HepG2 (cell line): ENCODE measurements at regions not wholly inside any gene's neighbourhood (a gene's known extent, or its start where the extent isn't known, plus 50 kb on each side); places are given as distances from the start of the nearest gene placed in this dataset.

ENCODE experiments used
- ATAC-seq: fragments of 200-7000 bp; cut with Tn5 transposase; 3 replicates; pipeline ENCODE4 v1.9.1; 2020; ENCODE audit warnings: mild to moderate bottlenecking, moderate library complexity
- BruUV-seq: library from RNA; stranded (reverse); fragments of 400-500 nt; replicated peaks from 2 replicates; lab custom pipeline; 2021; lab: Mats Ljungman, UMichigan
- CTCF ChIA-PET: fragments of 300-600 bp; formaldehyde crosslinking; extraction: SDS; loops from one replicate; lab custom pipeline; 2021; ENCODE audit warnings: low total read pairs, inconsistent platforms, low intra/inter-chr PET ratio; lab: Yijun Ruan, JAX
- POLR2A ChIA-PET: fragments of 350-600 bp; sonication (Branson Sonifier 250); formaldehyde crosslinking; loops from one replicate; lab custom pipeline; 2020; ENCODE audit warnings: antibody characterized with exemption, inconsistent platforms; lab: Yijun Ruan, JAX
- DNase-seq: peaks from one replicate; pipeline ENCODE4 v3.0.0-alpha.2; 2015; ENCODE audit warnings: low spot score
- FAIRE-seq: peaks from 3 replicates; lab custom pipeline; 2011; peaks lifted over from hg19 to GRCh38; lab: Jason Lieb, UNC
- H2AFZ ChIP-seq: one replicate; pipeline ENCODE4 v1.6.1; 2011; ENCODE audit warnings: low read length, inconsistent platforms
- H3K27ac ChIP-seq: fragments of 300-600 bp; 3 replicates; pipeline ENCODE4 v1.8.0; 2011; ENCODE audit warnings: mixed run types, mild to moderate bottlenecking, mixed read lengths, low read length, inconsistent platforms; ENCODE audit not compliant: insufficient read depth; ENCODE audit errors: extremely low read length
- H3K27me3 ChIP-seq, 2 experiments: fragments of 200-600 bp in 1 of 2; 2 replicates in 1 of 2; 3 replicates in 1 of 2; pipeline versions ENCODE4 v1.6.0 to v1.8.0; 2011; ENCODE audit warnings: low read length in 2 of 2, mild to moderate bottlenecking in 2 of 2, moderate library complexity in 2 of 2, inconsistent platforms in 1 of 2; ENCODE audit not compliant: insufficient read depth in 2 of 2, control insufficient read depth in 1 of 2
- H3K36me3 ChIP-seq, 2 experiments: fragments of 200-600 bp in 1 of 2; replicated peaks in 1 of 2; 2 replicates in 1 of 2; 3 replicates in 1 of 2; pipeline versions ENCODE4 v1.5.1 to v1.8.0; 2011; ENCODE audit warnings: low read length in 2 of 2, inconsistent platforms in 1 of 2; ENCODE audit not compliant: insufficient read depth in 2 of 2, control insufficient read depth in 1 of 2
- H3K4me1 ChIP-seq: 2 replicates; pipeline ENCODE4 v1.5.1; 2012; ENCODE audit warnings: low read length, inconsistent platforms; ENCODE audit not compliant: insufficient read depth
- H3K4me2 ChIP-seq: 2 replicates; pipeline ENCODE4 v1.6.0; 2011; ENCODE audit warnings: low read depth, low read length, inconsistent platforms
- H3K4me3 ChIP-seq, 3 experiments: fragments of 200-600 bp in 1 of 3; sonication (generic), shearing (Covaris generic) in 1 of 3; replicated peaks in 1 of 3; 2 replicates each; pipeline ENCODE4 v1.5.1; 2011 to 2016; ENCODE audit warnings: low read length in 3 of 3, inconsistent platforms in 2 of 3, low read depth in 2 of 3, mild to moderate bottlenecking in 2 of 3, control low read depth in 1 of 3, mixed read lengths in 1 of 3; ENCODE audit not compliant: insufficient read depth in 1 of 3
- H3K79me2 ChIP-seq: one replicate; pipeline ENCODE4 v1.6.1; 2011; ENCODE audit warnings: low read length, inconsistent platforms; ENCODE audit not compliant: insufficient read depth
- H3K9ac ChIP-seq: 2 replicates; pipeline ENCODE4 v1.6.0; 2011; ENCODE audit warnings: mild to moderate bottlenecking, low read depth, low read length, inconsistent platforms; ENCODE audit not compliant: insufficient read depth
- H3K9me3 ChIP-seq: 2 replicates; pipeline ENCODE4 v1.5.1; 2012; ENCODE audit warnings: mild to moderate bottlenecking, low read length
- H4K20me1 ChIP-seq: 2 replicates; pipeline ENCODE4 v1.6.0; 2011; ENCODE audit warnings: inconsistent platforms, mild to moderate bottlenecking, low read length, moderate library complexity; ENCODE audit not compliant: insufficient read depth
- WGBS: methylation state at CpG from one replicate; pipeline ENCODE4 v1.1.6; 2017; ENCODE audit warnings: low lambda C conversion rate; 5-methylcytosine and 5-hydroxymethylcytosine counted together
- in situ Hi-C: cut with HindIII; loops from 2 replicates; pipeline ENCODE4 v1.10.0; 2017; ENCODE audit warnings: low pct_unique_long_range_greater_than_20kb; ENCODE audit not compliant: extremely low pct_ligation_motif_present
- intact Hi-C: fragments of 100-400 bp; cut with micrococcal nuclease; formaldehyde crosslinking; loops from one replicate; pipeline ENCODE4 v1.10.0; 2022; ENCODE audit not compliant: unreplicated experiment
- TF ChIP-seq, protein P1 (sequence below): sonication (generic); formaldehyde crosslinking; IDR thresholded peaks from 2 replicates; pipeline ENCODE4 v1.4.0; 2020; ENCODE audit warnings: mild to moderate bottlenecking, missing genetic modification reagents, borderline replicate concordance

DNA sequence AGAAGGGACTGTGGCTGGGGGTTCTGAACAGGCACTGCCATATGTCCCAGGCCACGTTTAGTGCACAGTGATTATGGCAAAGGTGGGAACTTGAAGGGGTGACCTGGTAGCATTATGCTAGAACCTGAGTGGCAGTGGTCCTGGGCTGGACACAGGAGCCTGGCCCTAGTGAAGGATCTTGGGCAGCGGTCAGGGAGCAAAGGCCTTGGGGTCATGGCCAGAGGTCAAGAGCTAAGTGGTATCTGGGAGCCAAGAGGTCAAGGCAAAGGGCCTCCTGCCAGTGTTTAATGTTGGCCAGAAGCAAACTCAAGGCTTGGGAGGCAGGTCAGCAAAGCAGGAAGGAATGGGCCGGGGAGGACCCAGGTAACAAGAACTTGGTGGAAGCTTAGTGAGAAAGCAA lies 254.5 kb downstream of the CDH26 start:
- Histone ChIP-seq H3K4me1 (no peaks in the 10 kb centered on the region), H2AFZ (no peak overlapping the region), H3K4me3 (no peak overlapping the region), H3K79me2 (no peaks in the 10 kb centered on the region), H3K9me3 (no peaks in the 10 kb centered on the region), H4K20me1 (no peaks in the 10 kb centered on the region), H3K27me3 (peaks cover 0 to 16% of the 10 kb centered on the region in 2 experiments; a peak in 1 of 5 replicates), H3K9ac (no peak overlapping the region), H3K36me3 (no peaks in the 10 kb centered on the region), H3K27ac (no peak overlapping the region), H3K4me2 (no peak overlapping the region)
- DNase-seq, result no peak
- TF ChIP-seq, protein P1, sequence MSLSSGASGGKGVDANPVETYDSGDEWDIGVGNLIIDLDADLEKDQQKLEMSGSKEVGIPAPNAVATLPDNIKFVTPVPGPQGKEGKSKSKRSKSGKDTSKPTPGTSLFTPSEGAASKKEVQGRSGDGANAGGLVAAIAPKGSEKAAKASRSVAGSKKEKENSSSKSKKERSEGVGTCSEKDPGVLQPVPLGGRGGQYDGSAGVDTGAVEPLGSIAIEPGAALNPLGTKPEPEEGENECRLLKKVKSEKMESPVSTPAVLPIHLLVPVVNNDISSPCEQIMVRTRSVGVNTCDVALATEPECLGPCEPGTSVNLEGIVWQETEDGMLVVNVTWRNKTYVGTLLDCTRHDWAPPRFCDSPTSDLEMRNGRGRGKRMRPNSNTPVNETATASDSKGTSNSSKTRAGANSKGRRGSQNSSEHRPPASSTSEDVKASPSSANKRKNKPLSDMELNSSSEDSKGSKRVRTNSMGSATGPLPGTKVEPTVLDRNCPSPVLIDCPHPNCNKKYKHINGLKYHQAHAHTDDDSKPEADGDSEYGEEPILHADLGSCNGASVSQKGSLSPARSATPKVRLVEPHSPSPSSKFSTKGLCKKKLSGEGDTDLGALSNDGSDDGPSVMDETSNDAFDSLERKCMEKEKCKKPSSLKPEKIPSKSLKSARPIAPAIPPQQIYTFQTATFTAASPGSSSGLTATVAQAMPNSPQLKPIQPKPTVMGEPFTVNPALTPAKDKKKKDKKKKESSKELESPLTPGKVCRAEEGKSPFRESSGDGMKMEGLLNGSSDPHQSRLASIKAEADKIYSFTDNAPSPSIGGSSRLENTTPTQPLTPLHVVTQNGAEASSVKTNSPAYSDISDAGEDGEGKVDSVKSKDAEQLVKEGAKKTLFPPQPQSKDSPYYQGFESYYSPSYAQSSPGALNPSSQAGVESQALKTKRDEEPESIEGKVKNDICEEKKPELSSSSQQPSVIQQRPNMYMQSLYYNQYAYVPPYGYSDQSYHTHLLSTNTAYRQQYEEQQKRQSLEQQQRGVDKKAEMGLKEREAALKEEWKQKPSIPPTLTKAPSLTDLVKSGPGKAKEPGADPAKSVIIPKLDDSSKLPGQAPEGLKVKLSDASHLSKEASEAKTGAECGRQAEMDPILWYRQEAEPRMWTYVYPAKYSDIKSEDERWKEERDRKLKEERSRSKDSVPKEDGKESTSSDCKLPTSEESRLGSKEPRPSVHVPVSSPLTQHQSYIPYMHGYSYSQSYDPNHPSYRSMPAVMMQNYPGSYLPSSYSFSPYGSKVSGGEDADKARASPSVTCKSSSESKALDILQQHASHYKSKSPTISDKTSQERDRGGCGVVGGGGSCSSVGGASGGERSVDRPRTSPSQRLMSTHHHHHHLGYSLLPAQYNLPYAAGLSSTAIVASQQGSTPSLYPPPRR (CRISPR knock-in tag), result no peak
- BruUV-seq, result no TSS peak
- in situ Hi-C loops, result loop anchor here (5.0 to 10.0 kb wide), 4 partner anchors 910 to 1672 kb away; no protein-coding TSS in a partner anchor
- WGBS, result 5% methylated on average over 3 of the region's 3 CpGs
- ATAC-seq, result no peak
- FAIRE-seq, result no peak
- POLR2A ChIA-PET, result no interaction called here
- intact Hi-C loops, result no loop called here
- CTCF ChIA-PET, result no interaction called here
